Mesendoderm (in vitro differentiated cells): ENCODE measurements at regions not wholly inside any gene's neighbourhood (a gene's known extent, or its start where the extent isn't known, plus 50 kb on each side); places are given as distances from the start of the nearest gene placed in this dataset.

ENCODE experiments used
- DNase-seq: peaks from one replicate; pipeline ENCODE4 v3.0.0; 2013
- H2AK5ac ChIP-seq: 2 replicates; pipeline ENCODE4 v1.6.1; 2013; ENCODE audit warnings: low read length, inconsistent platforms
- H2BK120ac ChIP-seq: 2 replicates; pipeline ENCODE4 v1.6.1; 2013; ENCODE audit warnings: low read depth, mild to moderate bottlenecking, low read length, moderate library complexity, mixed read lengths
- H2BK15ac ChIP-seq: replicated peaks from 2 replicates; pipeline ENCODE4 v1.6.1; 2013; ENCODE audit warnings: low read depth, mild to moderate bottlenecking, moderate library complexity
- H2BK5ac ChIP-seq: 2 replicates; pipeline ENCODE4 v1.6.1; 2013; ENCODE audit warnings: low read length, inconsistent platforms
- H3K18ac ChIP-seq: 2 replicates; pipeline ENCODE4 v1.6.1; 2013; ENCODE audit warnings: mild to moderate bottlenecking, low read length, mixed read lengths
- H3K23ac ChIP-seq: one replicate; pipeline ENCODE4 v1.6.1; 2013; ENCODE audit warnings: low read length
- H3K27ac ChIP-seq: 2 replicates; pipeline ENCODE4 v1.5.1; 2013; ENCODE audit warnings: low read depth, mild to moderate bottlenecking, inconsistent platforms, low read length, moderate library complexity
- H3K27me3 ChIP-seq: 2 replicates; pipeline ENCODE4 v1.6.1; 2013; ENCODE audit warnings: low read length, control low read depth, mild to moderate bottlenecking, inconsistent platforms; ENCODE audit not compliant: insufficient read depth, poor library complexity
- H3K36me3 ChIP-seq: 2 replicates; pipeline ENCODE4 v1.6.1; 2013; ENCODE audit warnings: low read length, inconsistent platforms; ENCODE audit not compliant: control insufficient read depth, insufficient read depth
- H3K4ac ChIP-seq: one replicate; pipeline ENCODE4 v1.6.1; 2013; ENCODE audit warnings: low read depth, mild to moderate bottlenecking, low read length, moderate library complexity
- H3K4me1 ChIP-seq: 2 replicates; pipeline ENCODE4 v1.6.1; 2013; ENCODE audit warnings: low read depth, low read length, inconsistent platforms; ENCODE audit not compliant: control insufficient read depth
- H3K4me2 ChIP-seq: 2 replicates; pipeline ENCODE4 v1.6.1; 2013; ENCODE audit warnings: low read length
- H3K4me3 ChIP-seq: 2 replicates; pipeline ENCODE4 v1.5.1; 2013; ENCODE audit warnings: mild to moderate bottlenecking, low read length
- H3K56ac ChIP-seq: one replicate; pipeline ENCODE4 v1.6.1; 2013; ENCODE audit warnings: low read length
- H3K79me1 ChIP-seq: 2 replicates; pipeline ENCODE4 v1.6.1; 2013; ENCODE audit warnings: low read length, inconsistent platforms
- H3K79me2 ChIP-seq: 2 replicates; pipeline ENCODE4 v1.6.1; 2013; ENCODE audit warnings: mild to moderate bottlenecking, low read length; ENCODE audit not compliant: control insufficient read depth, insufficient read depth
- H3K9ac ChIP-seq: 2 replicates; pipeline ENCODE4 v1.6.1; 2013; ENCODE audit warnings: low read length, inconsistent platforms
- H4K5ac ChIP-seq: one replicate; pipeline ENCODE4 v1.6.1; 2013; ENCODE audit warnings: low read length
- H4K8ac ChIP-seq: one replicate; pipeline ENCODE4 v1.6.1; 2013; ENCODE audit warnings: low read depth, mild to moderate bottlenecking, control low read depth, low read length, moderate library complexity
- WGBS: extraction: QIAGEN DNeasy Blood & Tissue Kit; methylation state at CpG from one replicate; pipeline ENCODE4 v1.1.7; 2013; ENCODE audit warnings: low lambda C conversion rate, missing lambda C conversion rate; ENCODE audit not compliant: insufficient coverage; ENCODE audit errors: extremely low coverage; 5-methylcytosine and 5-hydroxymethylcytosine counted together

- Histone ChIP-seq H3K4me1 (no peaks in the 10 kb centered on the region), H2BK120ac (no peak overlapping the region), H2AK5ac (no peak overlapping the region), H3K23ac (no peak overlapping the region), H3K18ac (no peak overlapping the region), H2BK5ac (no peak overlapping the region), H3K27ac (no peak overlapping the region), H3K4me3 (no peak overlapping the region), H3K4me2 (no peak overlapping the region), H3K4ac (no peak overlapping the region), H3K56ac (no peak overlapping the region), H3K79me2 (no peaks in the 10 kb centered on the region), H4K5ac (no peak overlapping the region), H3K27me3 (no peaks in the 10 kb centered on the region), H2BK15ac (no peak overlapping the region), H3K79me1 (no peaks in the 10 kb centered on the region), H3K36me3 (no peaks in the 10 kb centered on the region), H4K8ac (no peak overlapping the region), H3K9ac (no peak overlapping the region)
- DNase-seq: no peak
- WGBS: no CpG with 5 or more reads among the region's 6 CpGs
These were observed 294.7 kb downstream of the MEIS1 start for GRCh38 chr2:66729416-66730330.

GRCh38 chr2:66730441-66730840 lies 295.5 kb downstream of the MEIS1 start:
- Histone ChIP-seq H3K9ac (no peak overlapping the region), H2BK15ac (no peak overlapping the region), H3K4ac (no peak overlapping the region), H3K4me2 (no peak overlapping the region), H2AK5ac (no peak overlapping the region), H2BK120ac (no peak overlapping the region), H3K23ac (no peak overlapping the region), H3K27ac (no peak overlapping the region), H3K18ac (no peak overlapping the region), H3K56ac (no peak overlapping the region), H3K79me1 (no peaks in the 10 kb centered on the region), H3K36me3 (no peaks in the 10 kb centered on the region), H4K8ac (no peak overlapping the region), H3K4me1 (no peaks in the 10 kb centered on the region), H3K79me2 (no peaks in the 10 kb centered on the region), H2BK5ac (no peak overlapping the region), H4K5ac (no peak overlapping the region), H3K27me3 (no peaks in the 10 kb centered on the region), H3K4me3 (no peak overlapping the region)
- DNase-seq: no peak
- no CpG with 5 or more reads among the region's 6 CpGs for WGBS

GRCh38 chr2:66733364-66733999 lies 298.6 kb downstream of the MEIS1 start:
- Histone ChIP-seq H3K4me3 (no peak overlapping the region), H2BK5ac (no peak overlapping the region), H2AK5ac (no peak overlapping the region), H3K4ac (no peak overlapping the region), H3K23ac (no peak overlapping the region), H2BK15ac (no peak overlapping the region), H3K4me1 (no peaks in the 10 kb centered on the region), H3K9ac (no peak overlapping the region), H3K79me1 (no peaks in the 10 kb centered on the region), H4K8ac (no peak overlapping the region), H2BK120ac (no peak overlapping the region), H3K27ac (no peak overlapping the region), H4K5ac (no peak overlapping the region), H3K27me3 (no peaks in the 10 kb centered on the region), H3K79me2 (no peaks in the 10 kb centered on the region), H3K36me3 (no peaks in the 10 kb centered on the region), H3K4me2 (no peak overlapping the region), H3K18ac (no peak overlapping the region), H3K56ac (no peak overlapping the region)
- DNase-seq: no peak
- WGBS: no CpG with 5 or more reads among the region's 8 CpGs

GRCh38 chr2:66748939-66749338 lies 314.0 kb downstream of the MEIS1 start:
- no peak for DNase-seq
- Histone ChIP-seq H3K23ac (no peak overlapping the region), H3K18ac (no peak overlapping the region), H2AK5ac (no peak overlapping the region), H3K36me3 (no peaks in the 10 kb centered on the region), H3K4ac (no peak overlapping the region), H3K79me1 (no peaks in the 10 kb centered on the region), H3K27ac (no peak overlapping the region), H4K8ac (no peak overlapping the region), H3K27me3 (no peaks in the 10 kb centered on the region), H2BK15ac (no peak overlapping the region), H3K79me2 (no peaks in the 10 kb centered on the region), H2BK120ac (no peak overlapping the region), H2BK5ac (no peak overlapping the region), H3K4me3 (no peak overlapping the region), H3K4me1 (no peaks in the 10 kb centered on the region), H3K4me2 (no peak overlapping the region), H3K9ac (no peak overlapping the region), H3K56ac (no peak overlapping the region), H4K5ac (no peak overlapping the region)
- no CpG with 5 or more reads among the region's 3 CpGs for WGBS

GRCh38 chr2:66749566-66749965 lies 314.6 kb downstream of the MEIS1 start:
- no peak overlapping the region for H2BK5ac ChIP-seq
- no peak overlapping the region for H3K4ac ChIP-seq
- H4K5ac ChIP-seq: no peak overlapping the region
- no peak overlapping the region for H3K4me2 ChIP-seq
- H3K56ac ChIP-seq: no peak overlapping the region
- H3K79me2 ChIP-seq: no peaks in the 10 kb centered on the region
- H2BK15ac ChIP-seq: no peak overlapping the region
- no CpG with 5 or more reads among the region's 1 CpG for WGBS
- no peaks in the 10 kb centered on the region for H3K36me3 ChIP-seq
- no peak overlapping the region for H3K9ac ChIP-seq
- H3K27me3 ChIP-seq: no peaks in the 10 kb centered on the region
- no peak for DNase-seq
- H3K79me1 ChIP-seq: no peaks in the 10 kb centered on the region
- no peaks in the 10 kb centered on the region for H3K4me1 ChIP-seq
- H3K23ac ChIP-seq: no peak overlapping the region
- no peak overlapping the region for H3K4me3 ChIP-seq
- H3K27ac ChIP-seq: no peak overlapping the region
- H2AK5ac ChIP-seq: no peak overlapping the region
- no peak overlapping the region for H3K18ac ChIP-seq
- no peak overlapping the region for H2BK120ac ChIP-seq
- H4K8ac ChIP-seq: no peak overlapping the region
